D721Med (cell line): ENCODE measurements at regions not wholly inside any gene's neighbourhood (a gene's known extent, or its start where the extent isn't known, plus 50 kb on each side); places are given as distances from the start of the nearest gene placed in this dataset.

Source experiments
- DNase-seq: peaks from one replicate; pipeline ENCODE4 v3.0.0; 2011; ENCODE audit warnings: low spot score; ENCODE audit not compliant: insufficient read length
- FAIRE-seq: peaks from 2 replicates; lab custom pipeline; 2011; peaks lifted over from hg19 to GRCh38; lab: Jason Lieb, UNC
- TF ChIP-seq, protein P1 (sequence below): IDR thresholded peaks from 2 replicates; pipeline ENCODE4 v1.5.1; 2012; ENCODE audit warnings: mild to moderate bottlenecking, control low read depth; ENCODE audit not compliant: insufficient read depth; ENCODE audit errors: missing control alignments

DNA sequence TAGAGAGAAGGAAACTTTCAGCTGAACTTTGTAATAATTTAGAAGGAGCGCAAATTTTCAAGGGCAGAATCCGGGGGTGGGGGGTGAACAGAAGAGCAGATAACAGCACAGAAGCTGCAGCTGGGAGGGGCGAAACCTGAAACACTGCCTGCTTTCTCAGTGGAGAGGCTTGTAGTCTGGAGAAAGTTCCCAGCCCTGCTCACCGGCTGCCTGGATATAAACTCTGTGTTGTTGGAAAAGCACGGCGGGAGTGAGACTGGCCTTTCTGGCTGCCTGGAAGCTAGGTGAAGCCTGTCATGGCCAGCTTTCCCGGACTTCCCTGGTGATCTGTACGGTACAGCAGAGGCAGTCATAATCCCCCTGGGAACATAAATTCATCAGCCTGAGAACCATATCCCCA is 1352.1 kb upstream of the DIAPH2 start:
- FAIRE-seq (no peak), DNase-seq (no peak)
- TF ChIP-seq, protein P1, sequence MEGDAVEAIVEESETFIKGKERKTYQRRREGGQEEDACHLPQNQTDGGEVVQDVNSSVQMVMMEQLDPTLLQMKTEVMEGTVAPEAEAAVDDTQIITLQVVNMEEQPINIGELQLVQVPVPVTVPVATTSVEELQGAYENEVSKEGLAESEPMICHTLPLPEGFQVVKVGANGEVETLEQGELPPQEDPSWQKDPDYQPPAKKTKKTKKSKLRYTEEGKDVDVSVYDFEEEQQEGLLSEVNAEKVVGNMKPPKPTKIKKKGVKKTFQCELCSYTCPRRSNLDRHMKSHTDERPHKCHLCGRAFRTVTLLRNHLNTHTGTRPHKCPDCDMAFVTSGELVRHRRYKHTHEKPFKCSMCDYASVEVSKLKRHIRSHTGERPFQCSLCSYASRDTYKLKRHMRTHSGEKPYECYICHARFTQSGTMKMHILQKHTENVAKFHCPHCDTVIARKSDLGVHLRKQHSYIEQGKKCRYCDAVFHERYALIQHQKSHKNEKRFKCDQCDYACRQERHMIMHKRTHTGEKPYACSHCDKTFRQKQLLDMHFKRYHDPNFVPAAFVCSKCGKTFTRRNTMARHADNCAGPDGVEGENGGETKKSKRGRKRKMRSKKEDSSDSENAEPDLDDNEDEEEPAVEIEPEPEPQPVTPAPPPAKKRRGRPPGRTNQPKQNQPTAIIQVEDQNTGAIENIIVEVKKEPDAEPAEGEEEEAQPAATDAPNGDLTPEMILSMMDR: no peak

DNA sequence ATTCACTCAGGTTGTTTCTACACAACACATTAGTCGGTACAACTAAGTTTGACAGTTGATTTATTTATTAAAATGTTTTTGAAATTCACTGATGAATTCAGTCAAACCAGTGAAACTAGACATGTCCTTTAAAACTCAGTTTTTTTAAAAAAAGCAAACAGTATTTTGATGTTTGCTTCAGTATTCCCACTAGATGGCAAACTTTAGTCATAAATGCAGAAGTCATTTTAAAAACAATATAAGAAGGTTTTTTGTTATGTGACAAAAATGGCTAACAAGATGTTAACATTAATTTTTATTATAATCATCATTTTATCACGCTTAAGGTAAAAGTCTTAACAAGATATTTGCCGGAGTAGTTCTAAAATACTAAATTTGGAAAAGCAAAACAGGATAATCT is 1337.8 kb upstream of the DIAPH2 start:
- TF ChIP-seq, protein P1: peak; percentile 28
- DNase-seq (no peak), FAIRE-seq (no peak)

DNA sequence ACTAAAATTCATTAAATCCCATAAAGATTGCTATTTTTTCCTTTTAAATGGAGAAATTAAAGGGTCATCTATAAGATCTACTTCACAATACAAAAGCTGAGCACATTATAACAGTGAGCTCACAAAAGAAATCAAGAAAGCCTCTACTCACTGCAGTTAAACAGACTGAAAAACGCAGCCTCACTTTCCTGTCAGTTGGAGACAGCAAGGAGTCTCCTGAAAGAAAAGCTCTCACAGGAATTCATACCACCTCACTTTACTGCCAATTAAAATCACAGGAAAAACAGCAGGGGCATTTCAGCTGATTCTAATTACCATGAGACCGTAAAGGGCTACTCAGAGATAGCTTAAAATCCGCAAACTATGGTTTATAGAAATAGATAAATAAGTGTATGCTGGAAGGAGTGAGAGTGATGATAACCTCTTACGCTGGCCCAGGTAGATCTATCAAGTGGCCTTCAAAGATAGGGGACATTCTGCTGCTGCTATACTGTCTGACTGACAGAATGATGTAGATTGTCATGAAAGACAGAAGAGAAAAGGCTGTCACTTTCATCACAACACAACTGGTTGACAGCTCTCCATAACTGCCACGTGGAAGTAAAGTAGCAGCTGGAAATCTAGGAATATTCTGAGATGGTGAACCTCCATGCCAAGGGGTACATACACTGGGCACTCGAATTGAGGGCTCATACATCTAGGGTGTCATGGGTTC is 1333.7 kb upstream of the DIAPH2 start:
- TF ChIP-seq, protein P1: no peak

DNA sequence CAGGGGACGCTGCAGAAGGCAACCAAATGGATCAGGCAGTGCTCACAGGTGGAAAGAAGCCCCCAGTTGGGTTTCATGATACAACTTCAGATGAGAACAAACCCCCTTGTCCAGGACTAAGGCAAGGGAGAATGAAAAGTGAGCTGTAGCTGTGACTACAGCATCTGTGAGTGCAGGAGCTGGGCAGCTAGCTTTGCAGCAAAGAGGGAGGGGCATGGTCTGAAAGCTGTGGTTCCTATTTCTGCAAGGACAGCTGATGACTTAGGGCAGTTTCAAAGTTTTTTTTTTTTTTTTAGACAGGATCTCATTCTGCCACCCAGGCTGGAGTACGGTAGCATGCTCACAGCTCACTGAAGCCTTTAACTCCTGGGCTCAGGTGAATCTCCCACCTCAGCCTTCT is 1317.4 kb upstream of the DIAPH2 start:
- DNase-seq: no peak
- TF ChIP-seq, protein P1: no peak
- FAIRE-seq: no peak

More for the DNA sequence above, 1333.7 kb upstream of the DIAPH2 start:
- FAIRE-seq (no peak), DNase-seq (no peak)

DNA sequence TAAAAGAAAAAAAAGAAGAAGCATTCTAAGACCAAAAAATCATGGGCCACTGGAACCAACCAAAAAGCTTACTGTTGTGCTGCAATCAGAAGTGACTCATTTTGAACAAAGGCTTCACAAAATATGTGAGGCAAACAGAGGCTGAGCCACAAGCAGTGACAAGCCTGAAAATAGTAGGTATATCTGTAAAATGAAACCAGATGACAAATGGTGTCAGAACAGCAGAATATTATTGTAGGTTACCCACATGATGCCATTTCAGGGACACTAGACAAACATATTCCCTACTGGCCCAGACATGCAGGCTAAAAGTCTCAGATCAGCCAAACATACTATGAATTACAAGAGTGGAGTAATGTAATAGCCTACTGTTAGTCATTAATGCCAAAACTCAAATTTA is 1301.8 kb upstream of the DIAPH2 start:
- FAIRE-seq: no peak
- DNase-seq: no peak
- TF ChIP-seq, protein P1: no peak

DNA sequence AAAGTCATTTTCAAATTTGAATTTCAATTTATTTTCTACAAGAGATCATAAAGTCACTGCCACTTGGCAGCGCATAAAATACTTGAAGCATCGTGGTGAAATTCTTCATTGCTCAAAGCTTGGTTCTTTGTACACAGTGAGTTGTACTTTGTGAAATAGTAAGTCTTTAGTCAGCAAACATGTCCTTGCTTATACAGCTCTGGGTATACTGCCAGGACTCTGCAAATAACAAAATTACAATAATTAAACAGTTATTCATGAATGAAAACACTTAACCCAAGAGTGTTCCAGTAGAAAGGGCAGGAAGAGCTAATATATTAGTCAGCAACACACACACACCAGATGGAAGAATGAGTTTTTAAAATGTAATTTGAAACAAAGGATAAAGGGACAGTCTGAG is 1300.9 kb upstream of the DIAPH2 start:
- DNase-seq (no peak), FAIRE-seq (no peak)
- TF ChIP-seq, protein P1: no peak

DNA sequence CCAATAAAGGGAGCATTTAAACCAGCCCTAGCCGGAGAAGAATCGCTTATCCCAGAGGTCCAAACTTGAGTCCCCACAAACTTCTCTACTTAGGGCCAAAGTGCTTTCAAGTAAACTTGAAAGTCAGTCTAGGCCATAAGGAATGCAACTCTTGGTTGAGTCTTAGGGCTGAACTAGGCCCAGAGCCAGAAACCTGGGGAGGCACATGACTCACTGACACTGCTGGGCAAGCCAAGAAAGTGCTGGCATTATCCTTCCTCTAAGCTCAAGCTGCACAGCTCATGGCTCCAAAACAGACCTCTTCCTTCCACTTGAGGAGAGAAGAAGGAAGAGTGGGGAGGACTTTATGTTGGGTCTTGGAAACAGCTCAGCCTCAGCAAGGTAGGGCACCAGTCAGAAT is 1257.3 kb upstream of the DIAPH2 start:
- FAIRE-seq (no peak), DNase-seq (no peak)
- TF ChIP-seq, protein P1: no peak
